ENCODE measurements at regions not wholly inside any gene's neighbourhood (a gene's known extent, or its start where the extent isn't known, plus 50 kb on each side); places are given as distances from the start of the nearest gene placed in this dataset.
A peak's percentile ranks its signal among the peaks of the same experiment; 100 is the strongest.
"Not testable (repeated sequence)": the region's sequence is repeated elsewhere in the genome, so short reads cannot be mapped to it uniquely, and the experiment has no call there.

- DNase-seq (ENCODE audit: low spot score), result no peak
Observed at GRCh38 chr5:113652161-113652560, 138.7 kb downstream of the YTHDC2 start.

GRCh38 chr5:113654828-113655227 lies 141.3 kb downstream of the YTHDC2 start:
- DNase-seq (ENCODE audit: low spot score), result no peak

GRCh38 chr5:113660206-113660605 lies 146.7 kb downstream of the YTHDC2 start:
- no peak for DNase-seq (ENCODE audit: low spot score)

DNA sequence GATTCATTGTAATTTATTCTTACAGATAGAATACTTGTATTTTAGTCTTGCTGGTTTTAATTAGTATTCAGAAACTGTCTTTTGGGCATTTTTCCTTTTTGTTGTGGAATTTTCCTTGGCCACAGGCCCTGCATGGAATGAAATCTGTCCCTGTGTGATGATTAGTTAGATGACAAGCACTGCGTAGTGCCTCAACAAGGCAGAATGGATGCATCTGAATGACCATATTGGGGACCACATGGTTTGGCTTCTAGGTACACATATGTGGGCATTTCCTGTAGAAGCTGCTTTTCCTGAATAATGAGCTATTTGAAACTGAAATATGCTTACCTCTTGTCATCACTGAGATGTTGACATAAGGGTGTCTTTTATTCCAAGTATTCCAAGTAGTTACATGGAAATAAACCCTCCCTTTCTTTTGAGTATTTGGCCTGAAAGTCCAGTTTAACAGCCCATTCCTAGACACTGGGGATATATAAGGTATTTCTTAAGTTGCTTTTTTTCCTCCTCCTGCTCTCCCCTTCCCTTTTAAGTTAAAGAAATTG lies 147.3 kb downstream of the YTHDC2 start:
- DNase-seq (ENCODE audit: low spot score), result no peak

GRCh38 chr5:113663879-113664541 lies 150.5 kb downstream of the YTHDC2 start:
- peak; percentile 12 for DNase-seq (ENCODE audit: low spot score)

GRCh38 chr5:113673041-113673440 lies 159.5 kb downstream of the YTHDC2 start:
- no peak for DNase-seq (ENCODE audit: low spot score)

DNA sequence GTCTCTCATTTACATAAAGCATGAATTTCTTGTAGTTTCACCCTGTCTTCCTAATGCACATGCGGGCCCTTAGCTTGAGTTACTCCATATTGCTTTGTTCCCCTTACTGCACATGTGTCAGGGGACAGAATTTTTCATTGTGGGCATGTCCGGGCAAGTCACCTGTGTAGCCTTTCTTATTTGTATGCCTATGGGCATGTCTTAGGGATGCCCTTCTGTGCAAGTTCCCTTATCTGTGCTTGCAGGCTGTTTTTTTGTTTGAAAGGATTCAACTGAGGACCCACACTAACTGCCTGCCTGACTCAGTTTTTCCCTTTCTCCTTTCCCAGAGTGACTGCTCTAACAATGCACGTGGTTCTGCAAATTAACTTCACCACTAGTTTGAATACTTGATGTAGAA lies 161.7 kb downstream of the YTHDC2 start:
- DNase-seq (ENCODE audit: low spot score), result no peak

DNA sequence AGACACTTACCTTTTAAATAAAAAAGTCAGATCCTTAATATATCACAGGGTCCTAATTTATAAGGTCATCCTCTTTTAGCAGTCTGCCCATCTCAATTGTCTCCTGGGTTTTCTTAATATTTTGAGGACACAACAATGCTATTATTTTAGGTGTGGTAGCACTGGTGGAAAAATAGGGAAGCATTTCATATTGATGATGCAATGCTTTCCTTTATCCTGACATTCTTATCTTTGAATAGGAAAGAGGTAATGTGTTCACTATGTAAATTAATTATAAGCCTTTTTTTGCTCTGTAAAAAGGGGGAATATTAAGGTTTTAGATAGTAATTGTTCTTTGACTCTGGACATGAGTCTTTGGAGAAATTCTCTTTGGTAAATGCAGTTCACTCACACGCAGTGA lies 164.7 kb downstream of the YTHDC2 start:
- DNase-seq (ENCODE audit: low spot score), result no peak

- DNase-seq (ENCODE audit: low spot score), result peak; percentile 13
Observed at GRCh38 chr5:113678924-113679575, 165.6 kb downstream of the YTHDC2 start.

- no peak for DNase-seq (ENCODE audit: low spot score)
Observed at GRCh38 chr5:113680534-113680933, 167.0 kb downstream of the YTHDC2 start.

DNA sequence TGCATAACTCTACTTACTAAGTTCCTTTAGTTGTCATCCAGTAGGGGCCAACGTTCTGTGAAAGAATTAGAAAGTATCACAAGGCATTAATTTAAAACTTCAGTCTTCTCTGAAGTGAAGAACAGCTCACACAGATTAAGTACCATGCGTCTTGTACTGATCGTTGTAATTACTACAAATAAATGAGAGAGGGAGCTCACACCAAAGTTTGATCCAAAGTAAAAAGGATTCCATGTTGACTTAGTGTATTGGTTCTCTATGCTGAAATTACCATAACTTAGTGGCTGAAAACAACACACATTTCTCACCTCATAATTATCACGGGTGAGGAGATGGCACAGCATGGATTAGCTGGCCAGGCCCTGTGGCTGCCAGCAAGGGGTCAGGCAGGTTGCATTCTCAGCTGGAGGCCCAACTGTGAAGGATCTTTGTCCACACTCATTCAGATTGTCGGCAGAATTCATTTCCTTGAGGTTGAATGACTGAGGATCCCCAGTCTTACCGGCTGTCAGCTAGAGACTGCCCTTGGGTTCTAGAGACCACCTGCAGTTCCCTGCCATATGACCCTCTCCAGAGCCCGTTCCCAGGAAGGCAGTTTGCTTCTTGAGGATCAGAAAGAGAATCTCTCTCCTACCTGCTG lies 169.1 kb downstream of the YTHDC2 start:
- DNase-seq (ENCODE audit: low spot score), result no peak

- no peak for DNase-seq (ENCODE audit: low spot score)
Observed at GRCh38 chr5:113683211-113683610, 169.7 kb downstream of the YTHDC2 start.

DNA sequence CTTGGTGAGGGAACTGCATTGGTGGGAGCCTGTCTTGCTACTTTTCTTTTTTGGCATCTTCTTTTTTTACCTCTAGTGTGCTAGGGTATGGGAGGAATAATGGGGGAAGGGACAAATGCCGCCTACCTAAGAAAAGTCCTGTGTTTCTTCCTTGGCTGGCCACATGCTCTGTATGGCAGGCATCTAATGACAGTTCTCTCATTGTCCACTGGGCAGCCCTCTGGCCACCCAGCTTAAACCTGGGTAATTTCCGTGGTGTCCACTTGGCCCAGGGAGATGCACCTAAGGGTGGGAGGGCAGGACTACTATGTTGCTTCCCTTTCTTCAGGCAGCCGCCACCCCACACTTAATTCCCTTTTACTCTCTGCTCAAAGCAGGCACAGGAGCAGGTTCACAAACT lies 173.1 kb downstream of the YTHDC2 start:
- DNase-seq (ENCODE audit: low spot score), result no peak

GRCh38 chr5:113689647-113690046 lies 176.2 kb downstream of the YTHDC2 start:
- no peak for DNase-seq (ENCODE audit: low spot score)

GRCh38 chr5:113692466-113692865 lies 179.0 kb downstream of the YTHDC2 start:
- DNase-seq (ENCODE audit: low spot score), result no peak

DNA sequence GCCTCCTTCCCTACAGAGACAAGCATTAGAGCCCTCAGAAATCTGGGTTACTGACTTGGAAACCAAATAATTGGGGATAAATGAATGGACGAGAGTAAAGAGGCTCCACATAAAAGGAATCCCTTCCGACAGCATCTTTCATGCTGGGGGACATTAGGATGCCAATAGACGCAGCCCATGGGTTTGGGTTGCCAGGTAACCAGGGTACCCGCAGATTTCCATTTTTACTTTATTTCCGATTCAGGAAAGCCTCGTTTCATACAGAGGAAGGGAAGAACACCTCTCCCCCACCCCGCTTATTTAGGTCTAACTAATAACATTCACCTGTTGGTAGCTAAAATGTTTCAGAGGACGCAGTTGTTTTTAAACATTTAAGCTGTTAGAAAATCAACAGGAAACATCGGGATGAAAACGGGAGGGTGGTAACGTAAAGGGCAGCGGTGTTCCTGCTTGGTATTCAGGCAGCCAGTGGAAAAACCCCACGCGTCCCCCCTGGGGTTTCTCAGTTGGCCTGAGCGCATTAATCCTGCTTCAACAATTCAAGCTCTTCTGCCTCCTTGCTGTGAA lies 179.5 kb downstream of the YTHDC2 start:
- no peak for DNase-seq (ENCODE audit: low spot score)

- no peak for DNase-seq (ENCODE audit: low spot score)
Observed at GRCh38 chr5:113693701-113694100, 180.2 kb downstream of the YTHDC2 start.

- DNase-seq (ENCODE audit: low spot score), result no peak
Observed at GRCh38 chr5:113694576-113694975, 181.1 kb downstream of the YTHDC2 start.

DNA sequence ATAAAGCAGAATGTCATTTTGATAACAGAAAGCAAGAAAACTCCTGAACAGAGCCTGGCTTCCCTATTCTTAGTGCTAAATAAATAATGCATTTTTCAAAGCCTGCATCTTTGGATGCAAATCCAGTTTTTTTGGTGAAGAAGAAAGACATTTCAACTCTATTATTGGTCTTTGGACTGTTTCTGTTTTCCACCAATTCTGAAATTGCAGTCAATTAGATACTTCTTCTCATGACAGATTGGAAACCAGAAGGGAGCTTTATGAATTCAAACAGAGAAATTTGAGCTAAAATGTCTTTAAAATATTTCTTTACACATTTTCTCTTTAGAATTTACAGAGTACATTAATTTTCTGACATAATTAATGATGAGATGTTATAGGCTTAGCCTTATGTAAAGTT lies 189.8 kb downstream of the YTHDC2 start:
- DNase-seq (ENCODE audit: low spot score), result no peak

- DNase-seq (ENCODE audit: low spot score), result no peak
Observed at GRCh38 chr5:113705657-113706056, 192.2 kb downstream of the YTHDC2 start.

- DNase-seq (ENCODE audit: low spot score), result no peak
Observed at GRCh38 chr5:113713051-113713450, 199.6 kb downstream of the YTHDC2 start.

- not testable (repeated sequence) for DNase-seq (ENCODE audit: low spot score)
Observed at GRCh38 chr5:113715921-113716320, 202.4 kb downstream of the YTHDC2 start.

- DNase-seq (ENCODE audit: low spot score), result no peak
Observed at GRCh38 chr5:113719549-113719948, 206.1 kb downstream of the YTHDC2 start.

All from CD4-positive, alpha-beta T cell treated with Interleukin-15 for 4 hours (primary cell).